Endodermal cell (in vitro differentiated cells): ENCODE measurements at regions not wholly inside any gene's neighbourhood (a gene's known extent, or its start where the extent isn't known, plus 50 kb on each side); places are given as distances from the start of the nearest gene placed in this dataset.

Experiments used
- DNase-seq: peaks from one replicate; pipeline ENCODE4 v3.0.0-alpha.2; 2017
- H3K27ac ChIP-seq: 2 replicates; pipeline ENCODE4 v1.5.1; 2013; ENCODE audit warnings: mild to moderate bottlenecking, low read depth, low read length, moderate library complexity
- H3K27me3 ChIP-seq: 2 replicates; pipeline ENCODE4 v1.6.1; 2013; ENCODE audit warnings: mild to moderate bottlenecking, low read length, moderate library complexity; ENCODE audit not compliant: insufficient read depth, control insufficient read depth, poor library complexity, severe bottlenecking
- H3K36me3 ChIP-seq: 2 replicates; pipeline ENCODE4 v1.7.0; 2013; ENCODE audit warnings: mild to moderate bottlenecking, low read length, moderate library complexity; ENCODE audit not compliant: control insufficient read depth, insufficient read depth
- H3K4me1 ChIP-seq: one replicate; pipeline ENCODE4 v1.7.0; 2013; ENCODE audit warnings: low read length; ENCODE audit not compliant: control insufficient read depth, insufficient read depth
- H3K4me3 ChIP-seq: 2 replicates; pipeline ENCODE4 v1.5.1; 2013; ENCODE audit warnings: mild to moderate bottlenecking, low read length, moderate library complexity
- H3K9ac ChIP-seq: 2 replicates; pipeline ENCODE4 v1.6.1; 2013; ENCODE audit warnings: mild to moderate bottlenecking, low read length, moderate library complexity; ENCODE audit not compliant: poor library complexity, severe bottlenecking; ENCODE audit errors: extremely low read depth
- H3K9me3 ChIP-seq: 2 replicates; pipeline ENCODE4 v1.6.1; 2013; ENCODE audit warnings: mild to moderate bottlenecking, low read length, moderate library complexity; ENCODE audit not compliant: control insufficient read depth
- H3K27ac Mint-ChIP-seq: 2 replicates; pipeline ENCODE4 v1.8.0; 2020; ENCODE audit warnings: mixed read lengths
- H3K27me3 Mint-ChIP-seq: 2 replicates; pipeline ENCODE4 v1.8.0; 2021; ENCODE audit warnings: mild to moderate bottlenecking, mixed read lengths; ENCODE audit not compliant: insufficient read depth
- H3K36me3 Mint-ChIP-seq: 2 replicates; pipeline ENCODE4 v1.8.0; 2020; ENCODE audit warnings: low read depth, mixed read lengths
- H3K4me1 Mint-ChIP-seq: 2 replicates; pipeline ENCODE4 v1.8.0; 2020; ENCODE audit warnings: mixed read lengths
- H3K4me3 Mint-ChIP-seq: 2 replicates; pipeline ENCODE4 v1.8.0; 2020; ENCODE audit warnings: mild to moderate bottlenecking, moderate library complexity, mixed read lengths
- H3K9me3 Mint-ChIP-seq: 2 replicates; pipeline ENCODE4 v1.8.0; 2020; ENCODE audit warnings: mild to moderate bottlenecking, mixed read lengths
- CTCF ChIP-seq: fragments of 200-600 bp; sonication (generic); conservative IDR thresholded peaks from 2 replicates; pipeline ENCODE4 v1.5.0; 2021; ENCODE audit warnings: antibody characterized with exemption, mild to moderate bottlenecking
- WGBS, 2 experiments: methylation state at CpG; one replicate each; pipeline versions ENCODE4 v1.1.5 to v1.1.7; 2013; ENCODE audit warnings: missing lambda C conversion rate in 2 of 2, mixed read lengths in 1 of 2; ENCODE audit not compliant: insufficient coverage in 1 of 2, insufficient read length in 1 of 2; 5-methylcytosine and 5-hydroxymethylcytosine counted together

- no peak overlapping the region for H3K27ac Mint-ChIP-seq
- peaks cover 6% of the 10 kb centered on the region for H3K4me1 Mint-ChIP-seq
- H3K4me3 Mint-ChIP-seq: no peak overlapping the region
- no peaks in the 10 kb centered on the region for H3K9me3 Mint-ChIP-seq
- Histone ChIP-seq H3K9ac (no peak overlapping the region), H3K36me3 (peaks cover 7% of the 10 kb centered on the region), H3K4me1 (no peaks in the 10 kb centered on the region), H3K9me3 (no peaks in the 10 kb centered on the region), H3K27ac (no peak overlapping the region), H3K27me3 (no peaks in the 10 kb centered on the region), H3K4me3 (no peak overlapping the region)
- no peak for DNase-seq
- WGBS, 2 experiments: 88 to 100% methylated on average over 2 to 3 of the region's 3 CpGs
- no peaks in the 10 kb centered on the region for H3K27me3 Mint-ChIP-seq
- TF ChIP-seq CTCF: no peak
- peaks cover 13% of the 10 kb centered on the region for H3K36me3 Mint-ChIP-seq
These were observed 58.9 kb upstream of the NAA20 start for GRCh38 chr20:19958219-19958618.

GRCh38 chr20:19958928-19959327 is 58.2 kb upstream of the NAA20 start:
- no peak overlapping the region for H3K27ac Mint-ChIP-seq
- no peak for TF ChIP-seq CTCF
- H3K36me3 ChIP-seq: peaks cover 7% of the 10 kb centered on the region

GRCh38 chr20:19960745-19961144 is 56.4 kb upstream of the NAA20 start:
- H3K27ac Mint-ChIP-seq: no peak overlapping the region
- no peak overlapping the region for H3K4me3 Mint-ChIP-seq
- Histone ChIP-seq H3K4me1 (no peaks in the 10 kb centered on the region), H3K9me3 (no peaks in the 10 kb centered on the region), H3K27me3 (no peaks in the 10 kb centered on the region), H3K9ac (no peak overlapping the region), H3K27ac (no peak overlapping the region), H3K4me3 (no peak overlapping the region), H3K36me3 (peaks cover 7% of the 10 kb centered on the region)
- DNase-seq: no peak
- H3K4me1 Mint-ChIP-seq: peaks cover 6% of the 10 kb centered on the region
- no peaks in the 10 kb centered on the region for H3K27me3 Mint-ChIP-seq
- no peaks in the 10 kb centered on the region for H3K9me3 Mint-ChIP-seq
- peaks cover 13% of the 10 kb centered on the region for H3K36me3 Mint-ChIP-seq
- TF ChIP-seq CTCF: no peak
- WGBS, 2 experiments: 86 to 92% methylated on average over 2 of the region's 2 CpGs

More at GRCh38 chr20:19958928-19959327, 58.2 kb upstream of the NAA20 start:
- H3K27me3 ChIP-seq: no peaks in the 10 kb centered on the region
- Mint-ChIP-seq H3K4me3 (no peak overlapping the region), H3K9me3 (no peaks in the 10 kb centered on the region), H3K4me1 (peaks cover 6% of the 10 kb centered on the region), H3K36me3 (peaks cover 13% of the 10 kb centered on the region), H3K27me3 (no peaks in the 10 kb centered on the region)
- no peak overlapping the region for H3K9ac ChIP-seq
- no peaks in the 10 kb centered on the region for H3K4me1 ChIP-seq
- DNase-seq: no peak
- H3K27ac ChIP-seq: no peak overlapping the region
- no peaks in the 10 kb centered on the region for H3K9me3 ChIP-seq
- 75 to 80% methylated on average over 2 to 4 of the region's 4 CpGs for WGBS, 2 experiments
- H3K4me3 ChIP-seq: no peak overlapping the region
